AG04449 (cell line): ENCODE measurements at regions not wholly inside any gene's neighbourhood (a gene's known extent, or its start where the extent isn't known, plus 50 kb on each side); places are given as distances from the start of the nearest gene placed in this dataset.

ENCODE experiments used
- CTCF ChIA-PET: fragments of 350-600 bp; formaldehyde crosslinking; extraction: SDS; loops from one replicate; lab custom pipeline; 2021; ENCODE audit warnings: antibody characterized with exemption; lab: Yijun Ruan, JAX
- POLR2A ChIA-PET: fragments of 400-600, 350-600 bp; formaldehyde crosslinking; extraction: SDS; loops from one replicate; lab custom pipeline; 2020; ENCODE audit warnings: antibody characterized with exemption, inconsistent platforms; lab: Yijun Ruan, JAX
- DNase-seq: peaks from one replicate; pipeline ENCODE4 v3.0.0-alpha.2; 2010; ENCODE audit warnings: low read depth, low spot score
- H3K4me3 ChIP-seq: 2 replicates; pipeline ENCODE4 v1.5.1; 2011; ENCODE audit warnings: low read depth, mild to moderate bottlenecking, control low read depth, low read length
- CTCF ChIP-seq: IDR thresholded peaks from one replicate; pipeline ENCODE4 v1.5.1; 2011; ENCODE audit warnings: mild to moderate bottlenecking, moderate library complexity, low read length, control low read depth, inconsistent platforms; ENCODE audit not compliant: insufficient read depth; ENCODE audit errors: missing control alignments

- POLR2A ChIA-PET, result no interaction called here
- CTCF ChIA-PET, result no interaction called here
- TF ChIP-seq CTCF, result no peak
- no peak overlapping the region for H3K4me3 ChIP-seq
- no peak for DNase-seq
Observed at GRCh38 chr16:63904930-63905329, 1216.9 kb downstream of the CDH11 start.

GRCh38 chr16:63904182-63904581, 1217.7 kb downstream of the CDH11 start:
- CTCF ChIA-PET, result no interaction called here
- DNase-seq, result no peak
- POLR2A ChIA-PET, result no interaction called here
- no peak for TF ChIP-seq CTCF
- no peak overlapping the region for H3K4me3 ChIP-seq

GRCh38 chr16:63896383-63897109, 1225.3 kb downstream of the CDH11 start:
- DNase-seq, result no peak
- ChIA-PET CTCF (no interaction called here), POLR2A (interaction anchor here (0.6 kb wide), 1 partner anchor 86 kb away, joined by 3 read pairs; no protein-coding TSS in a partner anchor)
- no peak for TF ChIP-seq CTCF
- no peak overlapping the region for H3K4me3 ChIP-seq

- POLR2A ChIA-PET, result no interaction called here
- no peak for DNase-seq
Observed at GRCh38 chr16:63890723-63891122, 1231.1 kb downstream of the CDH11 start.

GRCh38 chr16:63890081-63890480, 1231.8 kb downstream of the CDH11 start:
- DNase-seq, result no peak
- TF ChIP-seq CTCF, result no peak
- ChIA-PET CTCF (no interaction called here), POLR2A (no interaction called here)
- H3K4me3 ChIP-seq, result no peak overlapping the region

More at GRCh38 chr16:63890723-63891122, 1231.1 kb downstream of the CDH11 start:
- TF ChIP-seq CTCF, result no peak
- CTCF ChIA-PET, result no interaction called here
- no peak overlapping the region for H3K4me3 ChIP-seq

GRCh38 chr16:63883091-63883490, 1238.8 kb downstream of the CDH11 start:
- H3K4me3 ChIP-seq, result no peak overlapping the region
- TF ChIP-seq CTCF, result no peak
- POLR2A ChIA-PET, result no interaction called here
- CTCF ChIA-PET, result no interaction called here
- DNase-seq, result no peak
